ENCODE measurements at regions not wholly inside any gene's neighbourhood (a gene's known extent, or its start where the extent isn't known, plus 50 kb on each side); places are given as distances from the start of the nearest gene placed in this dataset.

- H3K27ac Mint-ChIP-seq, result no peak overlapping the region
- CTCF ChIA-PET, result no interaction called here
Observed at GRCh38 chr12:22812531-22812930, 187.6 kb downstream of the ETNK1 start.

GRCh38 chr12:22821985-22822384, 197.0 kb downstream of the ETNK1 start:
- H3K4me3 Mint-ChIP-seq, result no peak overlapping the region
- H3K4me1 Mint-ChIP-seq, result 0 out of 2 replicates have a peak, but pooled peaks cover 10% of the 10 kb centered on the region
- no peaks in the 10 kb centered on the region for H3K36me3 Mint-ChIP-seq
- H3K9me3 Mint-ChIP-seq, result peaks cover 6% of the 10 kb centered on the region
- DNase-seq (ENCODE audit: low spot score) (no peak), ATAC-seq (no peak; the same call in 1 of the 2 replicates)
- ChIA-PET POLR2A (no interaction called here), CTCF (no interaction called here)
- no peak overlapping the region for H3K27ac Mint-ChIP-seq
- no peaks in the 10 kb centered on the region for H3K27me3 Mint-ChIP-seq (ENCODE audit: low read depth)
- TF ChIP-seq USF2 (CRISPR knock-in tag; IDR thresholded peaks at IDR 0.05) (no peak), ZNF219 (CRISPR knock-in tag; IDR thresholded peaks at IDR 0.05; ENCODE audit: borderline replicate concordance) (no peak), ZNF281 (CRISPR knock-in tag; IDR thresholded peaks at IDR 0.05) (no peak), ZNF532 (CRISPR knock-in tag; IDR thresholded peaks at IDR 0.05; ENCODE audit: borderline replicate concordance) (no peak), ZNF317 (CRISPR knock-in tag; IDR thresholded peaks at IDR 0.05; ENCODE audit: borderline replicate concordance, low read depth) (no peak), KAT7 (CRISPR knock-in tag; IDR thresholded peaks at IDR 0.05; ENCODE audit: borderline replicate concordance) (no peak), NFYB (CRISPR knock-in tag; conservative IDR thresholded peaks at IDR 0.05; ENCODE audit: low read depth) (no peak), JAZF1 (CRISPR knock-in tag; IDR thresholded peaks at IDR 0.05) (no peak), E2F1 (CRISPR knock-in tag; IDR thresholded peaks at IDR 0.05) (no peak), ZNF512 (CRISPR knock-in tag; IDR thresholded peaks at IDR 0.05; ENCODE audit: borderline replicate concordance) (no peak), SMAD4 (CRISPR knock-in tag; IDR thresholded peaks at IDR 0.05) (no peak), TP53 (CRISPR knock-in tag; IDR thresholded peaks at IDR 0.05) (no peak), ETV6 (CRISPR knock-in tag; IDR thresholded peaks at IDR 0.05) (no peak), CREB1 (CRISPR knock-in tag; IDR thresholded peaks at IDR 0.05) (no peak), EMX1 (CRISPR knock-in tag; IDR thresholded peaks at IDR 0.05) (no peak), NR3C1 (CRISPR knock-in tag; conservative IDR thresholded peaks at IDR 0.05; ENCODE audit: low read depth) (no peak), SP1 (CRISPR knock-in tag; conservative IDR thresholded peaks at IDR 0.05) (no peak)

More at GRCh38 chr12:22812531-22812930, 187.6 kb downstream of the ETNK1 start:
- ATAC-seq (no peak), DNase-seq (ENCODE audit: low spot score) (no peak)
- H3K9me3 Mint-ChIP-seq, result no peaks in the 10 kb centered on the region
- TF ChIP-seq GRHL2 (CRISPR knock-in tag; IDR thresholded peaks at IDR 0.05; ENCODE audit: insufficient replicate concordance, severe bottlenecking), result no peak
- no peak for TF ChIP-seq ZMAT4 (CRISPR knock-in tag; IDR thresholded peaks at IDR 0.05)
- TF ChIP-seq CTCF (IDR thresholded peaks at IDR 0.05), result no peak
- no peaks in the 10 kb centered on the region for H3K36me3 Mint-ChIP-seq
- H3K4me3 Mint-ChIP-seq, result no peak overlapping the region
- POLR2A ChIA-PET, result no interaction called here
- H3K27me3 Mint-ChIP-seq (ENCODE audit: low read depth), result no peaks in the 10 kb centered on the region
- H3K4me1 Mint-ChIP-seq, result peaks cover 28% of the 10 kb centered on the region
